CD4-positive, alpha-beta memory T cell (primary cell): ENCODE measurements at regions not wholly inside any gene's neighbourhood (a gene's known extent, or its start where the extent isn't known, plus 50 kb on each side); places are given as distances from the start of the nearest gene placed in this dataset.

ENCODE experiments used
- CTCF ChIA-PET: fragments of 350-600 bp; sonication (Branson Sonifier 250); formaldehyde crosslinking; loops from one replicate; lab custom pipeline; 2021; ENCODE audit warnings: inconsistent platforms; ENCODE audit not compliant: partially characterized antibody; lab: Charles Lee
- POLR2A ChIA-PET: fragments of 350-600 bp; sonication (Branson Sonifier 250); formaldehyde crosslinking; loops from one replicate; lab custom pipeline; 2021; ENCODE audit not compliant: partially characterized antibody; lab: Charles Lee
- DNase-seq, 5 donors: peaks; one replicate each; pipeline versions ENCODE4 v3.0.0 to v3.0.0-alpha.2; 2020 to 2022; ENCODE audit warnings: mixed read lengths in 1 of 5
- H3K27ac ChIP-seq: one replicate; pipeline ENCODE4 v1.7.0; 2013; ENCODE audit warnings: low read depth, low read length
- H3K27me3 ChIP-seq: 2 replicates; pipeline ENCODE4 v1.7.0; 2013; ENCODE audit warnings: mild to moderate bottlenecking, low read length, moderate library complexity; ENCODE audit not compliant: insufficient read depth
- H3K36me3 ChIP-seq: 2 replicates; pipeline ENCODE4 v1.7.0; 2013; ENCODE audit warnings: mild to moderate bottlenecking, low read length, moderate library complexity; ENCODE audit not compliant: insufficient read depth
- H3K4me1 ChIP-seq: 2 replicates; pipeline ENCODE4 v1.7.0; 2013; ENCODE audit warnings: mild to moderate bottlenecking, low read length, moderate library complexity; ENCODE audit not compliant: insufficient read depth
- H3K4me3 ChIP-seq, 2 donors: one replicate each; pipeline ENCODE4 v1.7.0; 2013; ENCODE audit warnings: low read length in 2 of 2, mild to moderate bottlenecking in 1 of 2
- H3K9me3 ChIP-seq, 2 donors: one replicate each; pipeline ENCODE4 v1.7.0; 2013; ENCODE audit warnings: low read length in 2 of 2, control low read depth in 1 of 2; ENCODE audit not compliant: control insufficient read depth in 1 of 2
- H3K27ac Mint-ChIP-seq, 7 donors: one replicate each; pipeline ENCODE4 v1.8.0; 2020 to 2021; ENCODE audit warnings: mixed read lengths in 7 of 7, mild to moderate bottlenecking in 6 of 7, inconsistent platforms in 3 of 7, moderate library complexity in 3 of 7
- H3K27me3 Mint-ChIP-seq, 2 donors: one replicate each; pipeline ENCODE4 v1.8.0; 2020 to 2021; ENCODE audit warnings: mixed read lengths in 2 of 2
- H3K36me3 Mint-ChIP-seq, 2 donors: one replicate each; pipeline ENCODE4 v1.8.0; 2020 to 2021; ENCODE audit warnings: mixed read lengths in 2 of 2, inconsistent platforms in 1 of 2, mild to moderate bottlenecking in 1 of 2
- H3K4me1 Mint-ChIP-seq, 4 donors: one replicate each; pipeline ENCODE4 v1.8.0; 2020 to 2021; ENCODE audit warnings: mixed read lengths in 4 of 4, mild to moderate bottlenecking in 1 of 4
- H3K4me3 Mint-ChIP-seq, 8 donors: one replicate each; pipeline ENCODE4 v1.8.0; 2020 to 2021; ENCODE audit warnings: mixed read lengths in 8 of 8, mild to moderate bottlenecking in 7 of 8, moderate library complexity in 6 of 8, inconsistent platforms in 3 of 8
- H3K9me3 Mint-ChIP-seq, 8 donors: one replicate each; pipeline ENCODE4 v1.8.0; 2020 to 2021; ENCODE audit warnings: mixed read lengths in 8 of 8, mild to moderate bottlenecking in 5 of 8, inconsistent platforms in 3 of 8, moderate library complexity in 1 of 8
- intact Hi-C: fragments of 100-400 bp; cut with micrococcal nuclease; formaldehyde crosslinking; loops from one replicate; pipeline ENCODE4 v1.15.1; 2023

- CTCF ChIA-PET, result interaction anchor here (0.7 to 6.2 kb wide), 9 partner anchors 11 to 88 kb away, joined by 3 to 47 read pairs (median 3); no protein-coding TSS in a partner anchor
- Mint-ChIP-seq H3K27ac (peak overlapping the region; percentile 89 to 97 (median 90)), H3K9me3 (no peaks in the 10 kb centered on the region), H3K4me3 (peak overlapping the region; percentile 56 to 89 (median 71)), H3K4me1 (peaks cover 67 to 88% (median 77%) of the 10 kb centered on the region in 4 donors), H3K27me3 (no peaks in the 10 kb centered on the region), H3K36me3 (peaks cover 0 to 1% of the 10 kb centered on the region in 2 donors)
- intact Hi-C loops, result loop anchor here (2.0 to 5.0 kb wide), 2 partner anchors 88 to 1045 kb away; partner anchors contain the start of gene BCL11B
- peak overlapping the region in 1 of 2 donors; percentile 24 for H3K4me3 ChIP-seq
- H3K36me3 ChIP-seq, result no peaks in the 10 kb centered on the region
- DNase-seq, result peak in 3 of 5 donors; percentile 22 to 24 (median 24)
- POLR2A ChIA-PET, result interaction anchor here (0.6 to 12.6 kb wide), 22 partner anchors 9 to 1653 kb away, joined by 3 to 116 read pairs (median 4); partner anchors contain the start of gene BCL11B
- H3K9me3 ChIP-seq, result no peaks in the 10 kb centered on the region
- peaks cover 96% of the 10 kb centered on the region for H3K4me1 ChIP-seq
- H3K27ac ChIP-seq, result peak overlapping the region; percentile 55
- no peaks in the 10 kb centered on the region for H3K27me3 ChIP-seq
Measured at GRCh38 chr14:98227000-98227726, 1044.8 kb downstream of the BCL11B start.

GRCh38 chr14:98227727-98228111, 1044.3 kb downstream of the BCL11B start:
- Histone ChIP-seq H3K36me3 (no peaks in the 10 kb centered on the region), H3K9me3 (no peaks in the 10 kb centered on the region), H3K27ac (peak overlapping the region; percentile 55), H3K4me1 (peaks cover 90% of the 10 kb centered on the region), H3K4me3 (peak overlapping the region in 1 of 2 donors; percentile 24), H3K27me3 (no peaks in the 10 kb centered on the region)
- H3K36me3 Mint-ChIP-seq, result peaks cover 0 to 1% of the 10 kb centered on the region in 2 donors
- CTCF ChIA-PET, result interaction anchor here (0.7 to 6.2 kb wide), 9 partner anchors 10 to 88 kb away, joined by 3 to 47 read pairs (median 3); no protein-coding TSS in a partner anchor
- H3K27me3 Mint-ChIP-seq, result no peaks in the 10 kb centered on the region
- no peak for DNase-seq
- POLR2A ChIA-PET, result interaction anchor here (0.6 to 12.6 kb wide), 19 partner anchors 11 to 1654 kb away, joined by 3 to 116 read pairs (median 4); partner anchors contain the start of gene BCL11B
- peak overlapping the region; percentile 10 to 89 (median 71) for H3K4me3 Mint-ChIP-seq
- H3K4me1 Mint-ChIP-seq, result peaks cover 64 to 84% (median 73%) of the 10 kb centered on the region in 4 donors
- no peaks in the 10 kb centered on the region for H3K9me3 Mint-ChIP-seq
- peak overlapping the region; percentile 89 to 97 (median 90) for H3K27ac Mint-ChIP-seq
- intact Hi-C loops, result loop anchor here (2.0 to 5.0 kb wide), 2 partner anchors 89 to 1045 kb away; partner anchors contain the start of gene BCL11B

DNA sequence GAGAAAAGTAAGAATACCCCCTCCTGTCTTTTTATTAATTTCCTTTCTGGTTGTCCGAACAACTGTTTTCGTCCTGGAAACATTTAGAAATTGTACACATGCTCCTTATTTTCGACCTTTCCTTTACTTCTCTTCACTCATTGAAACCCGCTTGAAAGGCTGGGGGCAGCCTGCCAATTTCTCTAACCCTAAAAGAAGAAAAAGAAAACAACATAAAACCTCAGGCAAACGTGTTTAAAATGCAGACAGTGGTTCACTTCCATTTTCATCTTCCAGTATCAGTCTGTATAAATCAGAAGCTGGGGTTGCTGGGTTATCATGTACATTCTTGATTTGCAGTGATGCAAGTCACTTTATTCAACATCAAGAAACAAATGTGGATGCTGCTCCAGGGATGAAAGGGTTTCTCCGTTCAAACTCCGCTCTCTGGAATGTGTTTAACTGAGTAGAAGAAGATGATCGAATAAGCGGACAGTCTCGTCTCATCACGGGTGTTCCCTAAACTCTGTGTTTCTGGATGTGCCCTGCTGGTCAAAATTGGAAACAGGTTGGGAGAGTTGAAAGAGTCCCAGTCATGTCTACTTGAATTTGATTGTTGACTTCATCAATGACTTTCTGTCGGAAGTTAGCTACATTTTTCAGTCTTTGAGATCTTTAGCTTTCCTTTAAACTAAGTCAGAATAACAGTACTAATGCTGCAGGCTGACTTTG, 1042.2 kb downstream of the BCL11B start:
- Histone ChIP-seq H3K36me3 (no peaks in the 10 kb centered on the region), H3K4me3 (no peak overlapping the region), H3K4me1 (peaks cover 69% of the 10 kb centered on the region), H3K27me3 (no peaks in the 10 kb centered on the region), H3K9me3 (no peaks in the 10 kb centered on the region), H3K27ac (peak overlapping the region; percentile 17)
- intact Hi-C loops, result loop anchor here (5.0 kb wide), 1 partner anchor 1042 kb away; the partner anchor contains the start of gene BCL11B
- CTCF ChIA-PET, result interaction anchor here (1.1 to 2.5 kb wide), 2 partner anchors 90 to 92 kb away, joined by 4 to 11 read pairs; no protein-coding TSS in a partner anchor
- Mint-ChIP-seq H3K27ac (peak overlapping the region; percentile 84 to 97 (median 86)), H3K9me3 (no peaks in the 10 kb centered on the region), H3K36me3 (peaks cover 0 to 1% of the 10 kb centered on the region in 2 donors), H3K4me1 (peaks cover 60 to 81% (median 62%) of the 10 kb centered on the region in 4 donors), H3K4me3 (peak overlapping the region; percentile 22 to 84 (median 68)), H3K27me3 (no peaks in the 10 kb centered on the region)
- POLR2A ChIA-PET, result interaction anchor here (0.8 to 12.6 kb wide), 5 partner anchors 9 to 1031 kb away, joined by 3 to 116 read pairs (median 4); no protein-coding TSS in a partner anchor
- DNase-seq, result peak in 4 of 5 donors; percentile 23 to 38 (median 34)

GRCh38 chr14:98230411-98230810, 1041.6 kb downstream of the BCL11B start:
- H3K36me3 ChIP-seq, result no peaks in the 10 kb centered on the region
- intact Hi-C loops, result no loop called here
- H3K27ac Mint-ChIP-seq, result peak overlapping the region; percentile 76 to 97 (median 86)
- no peak overlapping the region for H3K4me3 ChIP-seq
- POLR2A ChIA-PET, result interaction anchor here (0.8 to 12.6 kb wide), 7 partner anchors 10 to 1031 kb away, joined by 3 to 116 read pairs (median 4); no protein-coding TSS in a partner anchor
- H3K9me3 Mint-ChIP-seq, result no peaks in the 10 kb centered on the region
- H3K4me3 Mint-ChIP-seq, result peak overlapping the region in 4 of 8 donors; percentile 7 to 84 (median 50)
- H3K27ac ChIP-seq, result no peak overlapping the region
- no peaks in the 10 kb centered on the region for H3K27me3 Mint-ChIP-seq
- no peaks in the 10 kb centered on the region for H3K9me3 ChIP-seq
- H3K36me3 Mint-ChIP-seq, result peaks cover 0 to 1% of the 10 kb centered on the region in 2 donors
- no peaks in the 10 kb centered on the region for H3K27me3 ChIP-seq
- CTCF ChIA-PET, result interaction anchor here (1.1 to 2.5 kb wide), 2 partner anchors 90 to 93 kb away, joined by 4 to 11 read pairs; no protein-coding TSS in a partner anchor
- DNase-seq, result no peak
- H3K4me1 ChIP-seq, result peaks cover 63% of the 10 kb centered on the region
- H3K4me1 Mint-ChIP-seq, result peaks cover 56 to 80% (median 58%) of the 10 kb centered on the region in 4 donors

GRCh38 chr14:98231210-98231609, 1040.8 kb downstream of the BCL11B start:
- no peak overlapping the region for H3K27ac ChIP-seq
- H3K4me1 Mint-ChIP-seq, result peaks cover 48 to 72% (median 53%) of the 10 kb centered on the region in 4 donors
- intact Hi-C loops, result no loop called here
- H3K4me3 ChIP-seq, result no peak overlapping the region
- no peaks in the 10 kb centered on the region for H3K27me3 ChIP-seq
- POLR2A ChIA-PET, result interaction anchor here (0.7 to 12.6 kb wide), 5 partner anchors 13 to 58 kb away, joined by 3 to 116 read pairs (median 3); no protein-coding TSS in a partner anchor
- no peak overlapping the region for H3K4me3 Mint-ChIP-seq
- CTCF ChIA-PET, result interaction anchor here (1.1 kb wide), 1 partner anchor 94 kb away, joined by 4 read pairs; no protein-coding TSS in a partner anchor
- H3K36me3 ChIP-seq, result no peaks in the 10 kb centered on the region
- peaks cover 0 to 1% of the 10 kb centered on the region in 2 donors for H3K36me3 Mint-ChIP-seq
- H3K9me3 ChIP-seq, result no peaks in the 10 kb centered on the region
- no peaks in the 10 kb centered on the region for H3K27me3 Mint-ChIP-seq
- no peaks in the 10 kb centered on the region for H3K9me3 Mint-ChIP-seq
- peak overlapping the region in 4 of 7 donors; percentile 24 to 69 (median 43) for H3K27ac Mint-ChIP-seq
- DNase-seq, result no peak
- H3K4me1 ChIP-seq, result peaks cover 55% of the 10 kb centered on the region

DNA sequence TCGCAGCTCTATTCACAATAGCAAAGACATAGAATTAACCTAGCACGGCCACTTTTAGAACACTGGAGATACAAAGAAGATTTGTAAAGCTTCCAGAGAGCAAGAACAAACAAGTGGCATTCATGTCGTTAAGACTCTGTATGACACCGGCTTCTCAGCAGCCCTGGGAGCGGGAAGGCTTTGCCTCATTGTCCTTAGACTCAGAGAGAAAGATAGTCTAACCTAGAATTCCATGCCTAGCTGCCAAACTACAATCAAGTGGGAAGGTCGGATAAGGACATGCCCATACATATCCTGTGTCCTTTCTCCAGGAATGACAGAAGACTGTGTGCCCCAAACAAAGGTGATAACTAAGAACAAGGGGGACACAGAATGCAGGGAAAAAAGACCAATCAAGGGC, 1038.3 kb downstream of the BCL11B start:
- Mint-ChIP-seq H3K4me3 (no peak overlapping the region), H3K27ac (no peak overlapping the region), H3K9me3 (no peaks in the 10 kb centered on the region), H3K4me1 (peaks cover 34 to 61% (median 41%) of the 10 kb centered on the region in 4 donors), H3K27me3 (no peaks in the 10 kb centered on the region), H3K36me3 (no peaks in the 10 kb centered on the region)
- no peak overlapping the region for H3K27ac ChIP-seq
- H3K9me3 ChIP-seq, result no peaks in the 10 kb centered on the region
- no peaks in the 10 kb centered on the region for H3K36me3 ChIP-seq
- POLR2A ChIA-PET, result no interaction called here
- CTCF ChIA-PET, result interaction anchor here (1.3 to 1.4 kb wide), 2 partner anchors 16 to 37 kb away, joined by 3 to 4 read pairs; no protein-coding TSS in a partner anchor
- H3K4me3 ChIP-seq, result no peak overlapping the region
- no peaks in the 10 kb centered on the region for H3K27me3 ChIP-seq
- intact Hi-C loops, result no loop called here
- no peak for DNase-seq
- peaks cover 37% of the 10 kb centered on the region for H3K4me1 ChIP-seq
